ENCODE measurements at regions not wholly inside any gene's neighbourhood (a gene's known extent, or its start where the extent isn't known, plus 50 kb on each side); places are given as distances from the start of the nearest gene placed in this dataset.

GRCh38 chr2:151138507-151138906 is 123.2 kb downstream of the RBM43 start:
- Mint-ChIP-seq H3K27ac (no peak overlapping the region), H3K36me3 (ENCODE audit: low read depth) (no peaks in the 10 kb centered on the region), H3K9me3 (no peaks in the 10 kb centered on the region), H3K4me3 (no peak overlapping the region), H3K4me1 (ENCODE audit: low read depth) (no peaks in the 10 kb centered on the region), H3K27me3 (no peaks in the 10 kb centered on the region)
- Histone ChIP-seq H3K4me3 (ENCODE audit: low read length) (no peak overlapping the region), H3K36me3 (ENCODE audit: insufficient read depth, low read length) (no peaks in the 10 kb centered on the region), H3K27ac (ENCODE audit: low read depth in 1 of 2, low read length in 2 of 2) (no peak overlapping the region), H3K9me3 (ENCODE audit: control insufficient read depth in 1 of 2, insufficient read depth in 1 of 2, low read length in 2 of 2) (no peaks in the 10 kb centered on the region), H3K4me1 (ENCODE audit: insufficient read depth, low read length) (no peaks in the 10 kb centered on the region), H3K27me3 (ENCODE audit: control insufficient read depth in 1 of 2, insufficient read depth in 2 of 2, low read length in 2 of 2) (no peaks in the 10 kb centered on the region)
- ChIA-PET POLR2A (no interaction called here), CTCF (no interaction called here)
- no peak for TF ChIP-seq CTCF (IDR thresholded peaks at IDR 0.05)
- intact Hi-C loops (cut with DNase I, micrococcal nuclease): no loop called here
- DNase-seq (no peak), ATAC-seq (ENCODE audit: poor library complexity) (no peak)

- ChIA-PET CTCF (no interaction called here), POLR2A (no interaction called here)
- Histone ChIP-seq H3K27ac (ENCODE audit: low read depth in 1 of 2, low read length in 2 of 2) (no peak overlapping the region), H3K4me1 (ENCODE audit: insufficient read depth, low read length) (no peaks in the 10 kb centered on the region), H3K4me3 (ENCODE audit: low read length) (no peak overlapping the region), H3K9me3 (ENCODE audit: control insufficient read depth in 1 of 2, insufficient read depth in 1 of 2, low read length in 2 of 2) (no peaks in the 10 kb centered on the region), H3K27me3 (ENCODE audit: control insufficient read depth in 1 of 2, insufficient read depth in 2 of 2, low read length in 2 of 2) (no peaks in the 10 kb centered on the region), H3K36me3 (ENCODE audit: insufficient read depth, low read length) (no peaks in the 10 kb centered on the region)
- Mint-ChIP-seq H3K4me1 (ENCODE audit: low read depth) (no peaks in the 10 kb centered on the region), H3K4me3 (no peak overlapping the region), H3K36me3 (ENCODE audit: low read depth) (no peaks in the 10 kb centered on the region), H3K9me3 (no peaks in the 10 kb centered on the region), H3K27me3 (no peaks in the 10 kb centered on the region), H3K27ac (no peak overlapping the region)
- intact Hi-C loops (cut with DNase I, micrococcal nuclease): no loop called here
- ATAC-seq (ENCODE audit: poor library complexity) (no peak), DNase-seq (no peak)
- TF ChIP-seq CTCF (IDR thresholded peaks at IDR 0.05): no peak
Observed at GRCh38 chr2:151137526-151137925, 124.1 kb downstream of the RBM43 start.

GRCh38 chr2:151120011-151120410 is 141.7 kb downstream of the RBM43 start:
- Histone ChIP-seq H3K4me1 (ENCODE audit: insufficient read depth, low read length) (no peaks in the 10 kb centered on the region), H3K27me3 (ENCODE audit: control insufficient read depth in 1 of 2, insufficient read depth in 2 of 2, low read length in 2 of 2) (no peaks in the 10 kb centered on the region), H3K36me3 (ENCODE audit: insufficient read depth, low read length) (no peaks in the 10 kb centered on the region), H3K4me3 (ENCODE audit: low read length) (no peak overlapping the region), H3K9me3 (ENCODE audit: control insufficient read depth in 1 of 2, insufficient read depth in 1 of 2, low read length in 2 of 2) (no peaks in the 10 kb centered on the region), H3K27ac (ENCODE audit: low read depth in 1 of 2, low read length in 2 of 2) (no peak overlapping the region)
- ChIA-PET POLR2A (no interaction called here), CTCF (no interaction called here)
- Mint-ChIP-seq H3K4me3 (no peak overlapping the region), H3K4me1 (ENCODE audit: low read depth) (no peaks in the 10 kb centered on the region), H3K27me3 (peaks cover 35% of the 10 kb centered on the region), H3K36me3 (ENCODE audit: low read depth) (no peaks in the 10 kb centered on the region), H3K9me3 (no peaks in the 10 kb centered on the region), H3K27ac (no peak overlapping the region)
- ATAC-seq (ENCODE audit: poor library complexity): no peak
- TF ChIP-seq CTCF (IDR thresholded peaks at IDR 0.05): no peak
- DNase-seq: no peak
- intact Hi-C loops (cut with DNase I, micrococcal nuclease): no loop called here

Data from CD4-positive, alpha-beta T cell (primary cell).